Osteoblast (primary cell): ENCODE measurements at regions not wholly inside any gene's neighbourhood (a gene's known extent, or its start where the extent isn't known, plus 50 kb on each side); places are given as distances from the start of the nearest gene placed in this dataset.

Source experiments
- DNase-seq: peaks from one replicate; pipeline ENCODE4 v3.0.0; 2011; ENCODE audit warnings: low spot score, mixed read lengths; ENCODE audit not compliant: insufficient read length; ENCODE audit errors: missing footprints
- H2AFZ ChIP-seq: 2 replicates; pipeline ENCODE4 v1.6.0; 2011; ENCODE audit warnings: mild to moderate bottlenecking, low read length
- H3K27ac ChIP-seq: 2 replicates; pipeline ENCODE4 v1.5.1; 2011; ENCODE audit warnings: mild to moderate bottlenecking, low read depth, low read length, moderate library complexity
- H3K27me3 ChIP-seq: 2 replicates; pipeline ENCODE4 v1.6.0; 2012; ENCODE audit warnings: mild to moderate bottlenecking, control low read depth, inconsistent platforms, low read length, moderate library complexity; ENCODE audit not compliant: insufficient read depth
- H3K36me3 ChIP-seq: 2 replicates; pipeline ENCODE4 v1.5.1; 2011; ENCODE audit warnings: mild to moderate bottlenecking, low read length, control low read depth, moderate library complexity; ENCODE audit not compliant: insufficient read depth
- H3K4me1 ChIP-seq: 2 replicates; pipeline ENCODE4 v1.5.1; 2011; ENCODE audit warnings: mild to moderate bottlenecking, low read length, control low read depth, moderate library complexity; ENCODE audit not compliant: insufficient read depth
- H3K4me2 ChIP-seq: 2 replicates; pipeline ENCODE4 v1.6.0; 2011; ENCODE audit warnings: mild to moderate bottlenecking, low read length; ENCODE audit not compliant: insufficient read depth
- H3K4me3 ChIP-seq: fragments of 200-600 bp; sonication (generic); 3 replicates; pipeline ENCODE4 v1.5.1; 2012; ENCODE audit warnings: mild to moderate bottlenecking, low read length, inconsistent platforms; ENCODE audit not compliant: insufficient read depth
- H3K79me2 ChIP-seq: 2 replicates; pipeline ENCODE4 v1.6.0; 2012; ENCODE audit warnings: mild to moderate bottlenecking, low read length, control low read depth, inconsistent platforms; ENCODE audit not compliant: insufficient read depth
- H3K9me3 ChIP-seq: 2 replicates; pipeline ENCODE4 v1.5.1; 2011; ENCODE audit warnings: low read depth, low read length, control low read depth
- H4K20me1 ChIP-seq: 2 replicates; pipeline ENCODE4 v1.6.0; 2012; ENCODE audit warnings: mild to moderate bottlenecking, low read length, control low read depth; ENCODE audit not compliant: insufficient read depth
- CTCF ChIP-seq: IDR thresholded peaks from 2 replicates; pipeline ENCODE4 v1.5.1; 2011; ENCODE audit warnings: mild to moderate bottlenecking, low read depth, low read length, moderate library complexity; ENCODE audit errors: extremely low read depth

DNA sequence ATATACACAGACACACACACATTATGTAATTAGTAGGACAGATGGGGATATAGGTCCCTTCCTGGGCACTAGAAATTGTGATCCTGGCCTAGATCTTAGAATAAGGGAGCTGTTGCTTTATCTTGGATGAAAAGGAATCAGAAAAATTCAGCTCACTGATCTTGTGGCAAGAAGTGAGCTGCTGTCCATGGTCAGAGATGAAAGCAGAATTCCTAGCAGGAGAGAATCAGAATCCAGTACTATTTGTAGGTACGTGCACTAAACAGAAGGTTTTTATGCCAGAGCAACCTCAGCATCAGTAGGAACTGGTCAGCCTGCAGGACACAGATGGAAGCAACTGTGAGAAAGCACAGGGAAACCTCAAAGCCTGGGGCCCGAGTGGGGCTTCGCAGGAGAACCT lies 549.2 kb upstream of the POM121L12 start:
- Histone ChIP-seq H3K36me3 (no peaks in the 10 kb centered on the region), H3K4me3 (no peak overlapping the region), H3K79me2 (no peaks in the 10 kb centered on the region), H4K20me1 (no peaks in the 10 kb centered on the region), H2AFZ (no peak overlapping the region), H3K27ac (no peak overlapping the region), H3K4me2 (no peak overlapping the region), H3K27me3 (no peaks in the 10 kb centered on the region), H3K9me3 (peaks cover 7% of the 10 kb centered on the region), H3K4me1 (no peaks in the 10 kb centered on the region)
- no peak for TF ChIP-seq CTCF
- DNase-seq, result no peak

- H3K79me2 ChIP-seq, result no peaks in the 10 kb centered on the region
- no peaks in the 10 kb centered on the region for H3K27me3 ChIP-seq
- H2AFZ ChIP-seq, result no peak overlapping the region
- no peak overlapping the region for H3K27ac ChIP-seq
- no peak for TF ChIP-seq CTCF
- no peak overlapping the region for H3K4me3 ChIP-seq
- H3K4me2 ChIP-seq, result no peak overlapping the region
- no peaks in the 10 kb centered on the region for H3K4me1 ChIP-seq
- H4K20me1 ChIP-seq, result no peaks in the 10 kb centered on the region
- H3K36me3 ChIP-seq, result no peaks in the 10 kb centered on the region
- peaks cover 3% of the 10 kb centered on the region for H3K9me3 ChIP-seq
- DNase-seq, result no peak
These were observed 553.4 kb upstream of the POM121L12 start for GRCh38 chr7:52482076-52482475.

DNA sequence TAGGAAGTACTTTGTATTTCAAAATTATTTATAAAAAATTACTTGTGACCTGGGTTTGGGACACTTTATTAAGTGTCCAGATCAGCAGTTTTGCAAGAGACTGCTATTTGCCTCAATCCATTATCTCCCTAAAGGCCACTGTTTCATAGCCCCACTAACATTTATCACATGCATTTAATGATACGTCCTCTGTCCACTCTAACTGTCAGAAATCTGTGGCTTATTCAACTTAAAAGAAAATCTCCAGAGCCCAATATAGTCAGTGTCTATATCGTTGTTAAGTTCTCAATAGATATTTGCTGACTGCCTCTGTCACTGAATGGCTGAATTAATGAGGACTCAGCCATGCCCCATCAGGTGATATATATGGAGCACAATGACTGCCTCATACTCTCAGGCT lies 553.9 kb upstream of the POM121L12 start:
- H4K20me1 ChIP-seq, result no peaks in the 10 kb centered on the region
- no peak overlapping the region for H3K4me2 ChIP-seq
- no peaks in the 10 kb centered on the region for H3K4me1 ChIP-seq
- H3K27me3 ChIP-seq, result no peaks in the 10 kb centered on the region
- peaks cover 3% of the 10 kb centered on the region for H3K9me3 ChIP-seq
- H3K4me3 ChIP-seq, result no peak overlapping the region
- no peak overlapping the region for H3K27ac ChIP-seq
- H3K79me2 ChIP-seq, result no peaks in the 10 kb centered on the region
- no peak for DNase-seq
- H2AFZ ChIP-seq, result no peak overlapping the region
- no peaks in the 10 kb centered on the region for H3K36me3 ChIP-seq
- TF ChIP-seq CTCF, result no peak

GRCh38 chr7:52479990-52480389 lies 555.4 kb upstream of the POM121L12 start:
- Histone ChIP-seq H3K9me3 (no peaks in the 10 kb centered on the region), H3K79me2 (no peaks in the 10 kb centered on the region), H3K4me1 (no peaks in the 10 kb centered on the region), H2AFZ (no peak overlapping the region), H3K27me3 (no peaks in the 10 kb centered on the region), H3K4me3 (no peak overlapping the region), H3K4me2 (no peak overlapping the region), H4K20me1 (no peaks in the 10 kb centered on the region), H3K27ac (no peak overlapping the region), H3K36me3 (no peaks in the 10 kb centered on the region)
- no peak for DNase-seq
- TF ChIP-seq CTCF, result no peak
